Tibial artery (tissue), 4 donors: ENCODE measurements at regions not wholly inside any gene's neighbourhood (a gene's known extent, or its start where the extent isn't known, plus 50 kb on each side); places are given as distances from the start of the nearest gene placed in this dataset.

ENCODE experiments used
- DNase-seq, 2 donors: peaks; one replicate each; pipeline ENCODE4 v3.0.0-alpha.2; 2019
- H3K27ac ChIP-seq, 2 donors: fragments of 200-600 bp; sonication (generic) in 1 of 2; 1 replicate in 1 of 2; 2 replicates in 1 of 2; pipeline ENCODE4 v1.5.1; 2018 to 2019; ENCODE audit warnings: mild to moderate bottlenecking in 1 of 2
- H3K27me3 ChIP-seq, 2 donors: fragments of 200-600 bp; sonication (generic) in 1 of 2; one replicate each; pipeline versions ENCODE4 v1.5.1 to v1.6.0; 2016 to 2019
- H3K36me3 ChIP-seq, 3 donors: fragments of 200-600 bp; sonication (generic) in 2 of 3; one replicate each; pipeline ENCODE4 v1.5.1; 2016 to 2019; ENCODE audit warnings: mild to moderate bottlenecking in 2 of 3
- H3K4me1 ChIP-seq, 4 donors: fragments of 200-600 bp; sonication (generic) in 2 of 4; 1 replicate in 3 of 4; 2 replicates in 1 of 4; pipeline ENCODE4 v1.5.1; 2016 to 2019
- H3K4me3 ChIP-seq, 2 donors: fragments of 200-600 bp; sonication (generic) in 1 of 2; 1 replicate in 1 of 2; 2 replicates in 1 of 2; pipeline ENCODE4 v1.5.1; 2018 to 2019; ENCODE audit warnings: mild to moderate bottlenecking in 2 of 2
- H3K9me3 ChIP-seq, 3 donors: fragments of 200-600 bp; sonication (generic) in 1 of 3; one replicate each; pipeline ENCODE4 v1.5.1; 2016 to 2019
- CTCF ChIP-seq, 2 experiments: fragments of 200-600 bp in 1 of 2; fragments of 450-650 bp in 1 of 2; IDR thresholded peaks; one replicate each; pipeline ENCODE4 v1.5.1; 2017 to 2019; ENCODE audit warnings: antibody characterized with exemption in 2 of 2, mild to moderate bottlenecking in 1 of 2, moderate library complexity in 1 of 2
- intact Hi-C: fragments of 100-400 bp; cut with DNase I; formaldehyde crosslinking; loops from one replicate; pipeline ENCODE4 v1.15.0; 2023; ENCODE audit warnings: low total_unique reads

- no peaks in the 10 kb centered on the region for H3K9me3 ChIP-seq
- H3K4me3 ChIP-seq: no peak overlapping the region
- no peak overlapping the region for H3K27ac ChIP-seq
- no peak for DNase-seq
- intact Hi-C loops: no loop called here
- no peaks in the 10 kb centered on the region for H3K27me3 ChIP-seq
- no peaks in the 10 kb centered on the region for H3K36me3 ChIP-seq
- no peaks in the 10 kb centered on the region for H3K4me1 ChIP-seq
- no peak for TF ChIP-seq CTCF (IDR thresholded peaks at IDR 0.05)
Observed at GRCh38 chr13:88063741-88064140, 392.6 kb downstream of the SLITRK5 start.

GRCh38 chr13:88066847-88067246, 395.7 kb downstream of the SLITRK5 start:
- intact Hi-C loops: no loop called here
- Histone ChIP-seq H3K9me3 (no peaks in the 10 kb centered on the region), H3K36me3 (no peaks in the 10 kb centered on the region), H3K27me3 (no peaks in the 10 kb centered on the region), H3K27ac (no peak overlapping the region), H3K4me1 (no peaks in the 10 kb centered on the region), H3K4me3 (no peak overlapping the region)
- DNase-seq: no peak
- no peak for TF ChIP-seq CTCF (IDR thresholded peaks at IDR 0.05)

GRCh38 chr13:88068316-88068715, 397.1 kb downstream of the SLITRK5 start:
- TF ChIP-seq CTCF (IDR thresholded peaks at IDR 0.05): no peak
- intact Hi-C loops: no loop called here
- Histone ChIP-seq H3K9me3 (no peaks in the 10 kb centered on the region), H3K27me3 (no peaks in the 10 kb centered on the region), H3K36me3 (no peaks in the 10 kb centered on the region), H3K4me3 (no peak overlapping the region), H3K4me1 (peaks cover 0 to 3% (median 0%) of the 10 kb centered on the region in 4 donors), H3K27ac (no peak overlapping the region)
- DNase-seq: no peak

- H3K4me1 ChIP-seq: peaks cover 0 to 3% (median 0%) of the 10 kb centered on the region in 4 donors
- H3K36me3 ChIP-seq: no peaks in the 10 kb centered on the region
- no peak overlapping the region for H3K27ac ChIP-seq
- no peak for TF ChIP-seq CTCF (IDR thresholded peaks at IDR 0.05)
- no peak overlapping the region for H3K4me3 ChIP-seq
- DNase-seq: no peak
- H3K9me3 ChIP-seq: no peaks in the 10 kb centered on the region
- no peaks in the 10 kb centered on the region for H3K27me3 ChIP-seq
- intact Hi-C loops: no loop called here
Observed at GRCh38 chr13:88068975-88069374, 397.8 kb downstream of the SLITRK5 start.

- Histone ChIP-seq H3K36me3 (no peaks in the 10 kb centered on the region), H3K27me3 (no peaks in the 10 kb centered on the region), H3K27ac (no peak overlapping the region), H3K4me3 (no peak overlapping the region), H3K4me1 (peaks cover 0 to 3% (median 0%) of the 10 kb centered on the region in 4 donors), H3K9me3 (no peaks in the 10 kb centered on the region)
- no peak for TF ChIP-seq CTCF (IDR thresholded peaks at IDR 0.05)
- intact Hi-C loops: no loop called here
- DNase-seq: no peak
Observed at GRCh38 chr13:88071371-88071770, 400.2 kb downstream of the SLITRK5 start.
